H1 (cell line): ENCODE measurements at regions not wholly inside any gene's neighbourhood (a gene's known extent, or its start where the extent isn't known, plus 50 kb on each side); places are given as distances from the start of the nearest gene placed in this dataset.

Experiments
- CEBPB ChIP-seq: IDR thresholded peaks from 2 replicates; pipeline ENCODE4 v1.6.1; 2012; ENCODE audit warnings: low read depth, low read length
- CTCF ChIP-seq, 3 experiments: IDR thresholded peaks; 1 replicate in 2 of 3; 2 replicates in 1 of 3; pipeline versions ENCODE4 v1.5.1 to v1.6.1; 2011; ENCODE audit warnings: low read length in 3 of 3, mild to moderate bottlenecking in 3 of 3, inconsistent platforms in 2 of 3, low read depth in 1 of 3, moderate library complexity in 1 of 3; ENCODE audit not compliant: insufficient read depth in 1 of 3; ENCODE audit errors: control extremely low read depth in 1 of 3
- MAFK ChIP-seq: IDR thresholded peaks from 2 replicates; pipeline ENCODE4 v1.6.1; 2012; ENCODE audit warnings: low read depth, mild to moderate bottlenecking, improper control_type of control experiment, low read length
- NRF1 ChIP-seq: IDR thresholded peaks from 2 replicates; pipeline ENCODE4 v1.6.1; 2011; ENCODE audit warnings: mild to moderate bottlenecking, low read depth, low read length, improper control_type of control experiment
- POLR2A ChIP-seq, 2 experiments: IDR thresholded peaks; 1 replicate in 1 of 2; 2 replicates in 1 of 2; pipeline ENCODE4 v1.6.1; 2011; ENCODE audit warnings: low read depth in 2 of 2, low read length in 2 of 2, mild to moderate bottlenecking in 2 of 2; ENCODE audit errors: control extremely low read depth in 1 of 2
- POLR2AphosphoS5 ChIP-seq: IDR thresholded peaks from 2 replicates; pipeline ENCODE4 v1.6.1; 2011; ENCODE audit warnings: low read depth, low read length
- RAD21 ChIP-seq, 2 experiments: IDR thresholded peaks in 1 of 2; conservative IDR thresholded peaks in 1 of 2; 2 replicates each; pipeline ENCODE4 v1.6.1; 2011; ENCODE audit warnings: low read depth in 2 of 2, low read length in 2 of 2, improper control_type of control experiment in 1 of 2, inconsistent platforms in 1 of 2, mild to moderate bottlenecking in 1 of 2, moderate library complexity in 1 of 2
- SIN3A ChIP-seq, 2 experiments: IDR thresholded peaks in 1 of 2; conservative IDR thresholded peaks in 1 of 2; 2 replicates each; pipeline ENCODE4 v1.6.1; 2011 to 2012; ENCODE audit warnings: low read length in 2 of 2, improper control_type of control experiment in 1 of 2, low read depth in 1 of 2, mild to moderate bottlenecking in 1 of 2
- SP4 ChIP-seq: IDR thresholded peaks from 2 replicates; pipeline ENCODE4 v1.6.1; 2012; ENCODE audit warnings: low read length, inconsistent platforms
- SRF ChIP-seq: IDR thresholded peaks from 2 replicates; pipeline ENCODE4 v1.6.1; 2011; ENCODE audit warnings: mild to moderate bottlenecking, low read depth, low read length, moderate library complexity
- TCF12 ChIP-seq: IDR thresholded peaks from 2 replicates; pipeline ENCODE4 v1.6.1; 2011; ENCODE audit warnings: low read depth, mild to moderate bottlenecking, low read length

GRCh38 chr15:75107516-75107907 is 84.1 kb downstream of the PPCDC start:
- TF ChIP-seq SP4 (no peak), CEBPB (no peak), CTCF (IDR thresholded peaks at IDR 0.05; ENCODE audit: control extremely low read depth in 1 of 3, insufficient read depth in 1 of 3, low read depth in 1 of 3, low read length in 3 of 3) (no peak), NRF1 (no peak), MAFK (no peak), SIN3A (conservative IDR thresholded peaks at IDR 0.05 in 1 of 2, IDR thresholded peaks at IDR 0.05 in 1 of 2; ENCODE audit: low read depth in 1 of 2, low read length in 2 of 2) (no peak), TCF12 (no peak), POLR2AphosphoS5 (no peak), SRF (no peak), POLR2A (IDR thresholded peaks at IDR 0.05; ENCODE audit: control extremely low read depth in 1 of 2, low read depth in 2 of 2, low read length in 2 of 2) (no peak), RAD21 (IDR thresholded peaks at IDR 0.05 in 1 of 2, conservative IDR thresholded peaks at IDR 0.05 in 1 of 2; ENCODE audit: low read depth in 2 of 2, low read length in 2 of 2) (no peak)
